GM13976 (cell line): ENCODE measurements at regions not wholly inside any gene's neighbourhood (a gene's known extent, or its start where the extent isn't known, plus 50 kb on each side); places are given as distances from the start of the nearest gene placed in this dataset.

Experiments used
- DNase-seq: peaks from one replicate; pipeline ENCODE4 v3.0.0; 2012; ENCODE audit warnings: low spot score
- in situ Hi-C: fragments of 300-500 bp; cut with MboI; formaldehyde crosslinking; loops from one replicate; pipeline ENCODE4 v1.12.0; 2022; ENCODE audit warnings: low sequenced_read_pairs, mixed read lengths, inconsistent platforms; ENCODE audit not compliant: unreplicated experiment
- TF ChIP-seq, protein P1 (sequence below): IDR thresholded peaks from 2 replicates; pipeline ENCODE4 v1.5.1; 2012; ENCODE audit warnings: borderline replicate concordance, mild to moderate bottlenecking; ENCODE audit not compliant: insufficient read depth; ENCODE audit errors: extremely low read depth, missing control alignments, control extremely low read depth

DNA sequence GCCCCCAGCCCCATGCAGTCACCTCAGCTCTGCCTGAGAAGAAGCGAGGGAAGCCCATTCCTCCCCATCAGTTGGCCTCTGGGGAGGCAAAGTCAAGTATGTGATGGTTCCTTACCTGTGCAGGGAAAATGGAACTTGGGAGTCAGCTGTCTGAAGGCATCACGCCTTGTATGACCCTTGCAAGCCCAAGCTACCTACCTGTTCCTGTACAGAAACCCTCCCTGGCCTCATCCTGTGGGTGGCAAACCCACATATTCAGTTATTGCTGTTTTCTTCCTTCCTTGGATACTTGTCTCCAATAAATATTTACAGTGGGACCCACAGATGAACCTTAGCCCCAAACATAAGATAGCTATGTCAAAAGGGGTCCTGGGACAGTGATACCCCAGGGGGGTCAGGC lies 92.2 kb upstream of the MLN start:
- in situ Hi-C loops = no loop called here

GRCh38 chr6:33895296-33895695 lies 91.5 kb upstream of the MLN start:
- TF ChIP-seq, protein P1, sequence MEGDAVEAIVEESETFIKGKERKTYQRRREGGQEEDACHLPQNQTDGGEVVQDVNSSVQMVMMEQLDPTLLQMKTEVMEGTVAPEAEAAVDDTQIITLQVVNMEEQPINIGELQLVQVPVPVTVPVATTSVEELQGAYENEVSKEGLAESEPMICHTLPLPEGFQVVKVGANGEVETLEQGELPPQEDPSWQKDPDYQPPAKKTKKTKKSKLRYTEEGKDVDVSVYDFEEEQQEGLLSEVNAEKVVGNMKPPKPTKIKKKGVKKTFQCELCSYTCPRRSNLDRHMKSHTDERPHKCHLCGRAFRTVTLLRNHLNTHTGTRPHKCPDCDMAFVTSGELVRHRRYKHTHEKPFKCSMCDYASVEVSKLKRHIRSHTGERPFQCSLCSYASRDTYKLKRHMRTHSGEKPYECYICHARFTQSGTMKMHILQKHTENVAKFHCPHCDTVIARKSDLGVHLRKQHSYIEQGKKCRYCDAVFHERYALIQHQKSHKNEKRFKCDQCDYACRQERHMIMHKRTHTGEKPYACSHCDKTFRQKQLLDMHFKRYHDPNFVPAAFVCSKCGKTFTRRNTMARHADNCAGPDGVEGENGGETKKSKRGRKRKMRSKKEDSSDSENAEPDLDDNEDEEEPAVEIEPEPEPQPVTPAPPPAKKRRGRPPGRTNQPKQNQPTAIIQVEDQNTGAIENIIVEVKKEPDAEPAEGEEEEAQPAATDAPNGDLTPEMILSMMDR = no peak
- in situ Hi-C loops = no loop called here
- DNase-seq = no peak

More for the DNA sequence above, 92.2 kb upstream of the MLN start:
- DNase-seq = no peak
- TF ChIP-seq, protein P1 = no peak

- TF ChIP-seq, protein P1 = no peak
- in situ Hi-C loops = no loop called here
- no peak for DNase-seq
These were observed 90.6 kb upstream of the MLN start for GRCh38 chr6:33894438-33894837.

DNA sequence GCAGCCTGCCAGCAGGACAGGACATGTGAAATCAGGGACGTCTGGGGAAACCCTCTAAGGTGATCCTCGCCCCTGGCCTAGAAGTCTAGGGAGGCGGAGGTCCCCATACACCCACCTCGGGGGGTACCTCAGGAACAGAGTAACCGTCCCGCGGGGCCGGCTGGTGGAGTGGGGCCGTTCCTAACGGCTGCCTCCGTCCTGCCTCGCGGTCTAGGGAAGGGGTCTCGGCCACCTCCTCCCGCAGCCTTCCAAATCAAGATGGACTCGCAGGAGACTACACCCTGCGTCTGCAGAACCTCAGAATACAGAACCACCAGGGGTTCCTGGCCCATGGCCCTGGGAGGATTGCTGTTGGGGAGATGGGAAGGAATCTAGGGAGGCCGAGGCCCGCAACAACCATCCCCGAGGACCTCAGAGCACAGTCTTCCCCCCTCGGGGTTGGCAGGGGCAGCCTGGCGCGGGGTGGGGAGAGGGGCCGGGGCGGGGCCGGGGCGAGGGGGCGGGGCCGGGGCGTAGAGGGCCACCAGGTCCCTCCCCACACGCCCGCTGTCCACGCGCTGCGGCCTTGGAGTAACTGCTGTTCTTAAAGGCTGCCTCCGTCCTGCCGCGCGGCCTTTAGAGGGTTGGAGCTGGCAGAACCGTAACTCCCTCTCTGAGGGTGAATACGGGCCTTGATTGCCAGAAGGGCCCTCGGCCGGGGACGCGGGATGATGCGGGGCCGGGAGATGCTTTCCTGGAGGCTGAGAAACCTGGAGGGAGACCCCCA lies 89.0 kb upstream of the MLN start:
- in situ Hi-C loops = no loop called here
- TF ChIP-seq, protein P1 = no peak
- DNase-seq = no peak

- TF ChIP-seq, protein P1 = no peak
- no peak for DNase-seq
- in situ Hi-C loops = no loop called here
These were observed 84.9 kb upstream of the MLN start for GRCh38 chr6:33888664-33889200.

DNA sequence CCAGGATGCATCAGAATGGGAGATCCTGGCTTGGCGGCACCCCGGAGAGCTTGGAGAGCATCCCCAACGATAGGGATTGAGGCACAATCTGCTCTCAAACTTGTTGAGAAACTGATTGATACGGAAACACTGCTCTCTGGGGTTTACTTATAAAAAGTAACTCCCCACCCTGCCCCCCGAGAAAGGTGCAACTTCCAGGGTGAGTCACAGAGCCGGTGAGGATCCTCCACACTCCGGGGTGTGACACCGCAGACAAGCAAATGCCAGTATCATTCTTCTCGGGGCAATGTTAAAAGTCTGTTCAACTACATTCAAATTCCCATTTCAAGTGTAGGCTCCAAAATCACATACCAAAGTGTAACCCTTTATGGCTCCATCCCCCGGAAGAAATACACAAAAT lies 84.4 kb upstream of the MLN start:
- DNase-seq = no peak
- in situ Hi-C loops = no loop called here
- TF ChIP-seq, protein P1 = no peak
